Left ventricle myocardium inferior (tissue), 1 donor: ENCODE measurements at regions not wholly inside any gene's neighbourhood (a gene's known extent, or its start where the extent isn't known, plus 50 kb on each side); places are given as distances from the start of the nearest gene placed in this dataset.

Experiments
- DNase-seq: peaks from one replicate; pipeline ENCODE4 v3.0.0-alpha.2; 2020
- H3K27ac ChIP-seq: fragments of 200-600 bp; replicated peaks from 2 replicates; pipeline ENCODE4 v1.8.0; 2021
- H3K27me3 ChIP-seq: fragments of 200-600 bp; 2 replicates; pipeline ENCODE4 v1.8.0; 2021; ENCODE audit warnings: low read depth
- H3K36me3 ChIP-seq: fragments of 200-600 bp; 2 replicates; pipeline ENCODE4 v1.8.0; 2021
- H3K4me1 ChIP-seq: fragments of 200-600 bp; 2 replicates; pipeline ENCODE4 v1.8.0; 2021
- H3K4me3 ChIP-seq: fragments of 200-600 bp; 2 replicates; pipeline ENCODE4 v1.8.0; 2021; ENCODE audit warnings: mild to moderate bottlenecking, moderate library complexity
- H3K9me3 ChIP-seq: fragments of 200-600 bp; replicated peaks from 2 replicates; pipeline ENCODE4 v1.8.0; 2021
- intact Hi-C: fragments of 100-400 bp; cut with micrococcal nuclease; formaldehyde crosslinking; loops from one replicate; pipeline ENCODE4 v1.11.0; 2022
- TF ChIP-seq, protein P1 (sequence below): fragments of 200-600 bp; IDR thresholded peaks from 2 replicates; pipeline ENCODE4 v1.8.0; 2021; ENCODE audit warnings: antibody characterized with exemption, mild to moderate bottlenecking, borderline replicate concordance
- donor health status: DM: no; HTN: yes; CAD: no; lungs with severe emphysema.

DNA sequence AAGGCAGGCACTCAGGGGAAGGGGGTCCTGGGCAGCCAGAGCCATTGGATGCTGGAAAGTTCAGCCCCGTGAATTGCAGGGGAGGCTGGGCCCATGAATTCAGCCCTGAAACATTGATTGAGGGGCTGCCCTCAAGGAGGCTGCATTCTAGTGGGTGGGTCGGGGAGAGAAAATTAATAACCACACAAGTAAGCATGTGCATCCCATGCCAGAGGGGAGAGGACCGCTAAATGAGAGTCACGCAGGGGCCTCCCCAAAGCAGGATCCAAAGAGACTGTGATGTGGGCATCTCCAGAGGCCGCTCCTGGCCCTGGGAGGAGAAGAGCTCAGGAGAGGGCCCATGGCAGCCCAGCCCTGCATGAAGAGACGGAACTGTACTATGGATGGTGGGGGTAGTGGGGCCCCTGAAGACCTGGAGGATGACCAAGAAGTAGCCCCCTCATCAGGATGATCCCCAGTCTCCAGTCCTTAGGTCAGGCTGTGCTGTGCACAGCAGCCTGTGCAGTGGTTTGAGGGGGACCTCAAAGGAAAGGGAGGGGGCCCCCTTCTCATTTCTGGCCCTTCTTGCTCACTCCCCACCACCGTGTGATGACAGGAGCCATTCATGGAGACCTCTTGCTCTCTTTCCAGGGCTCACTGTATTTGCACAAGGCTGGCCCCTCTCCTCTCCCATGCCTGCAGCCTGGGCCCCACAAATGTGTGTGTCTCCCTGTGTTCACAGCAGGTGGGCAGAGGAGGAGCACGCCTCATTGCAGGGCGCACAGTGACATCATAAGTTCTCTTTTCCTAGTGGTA is 233.6 kb upstream of the IRX1 start:
- Histone ChIP-seq H3K9me3 (peaks cover 11% of the 10 kb centered on the region), H3K4me3 (no peak overlapping the region), H3K27ac (no peak overlapping the region), H3K36me3 (no peaks in the 10 kb centered on the region), H3K27me3 (peaks cover 37% of the 10 kb centered on the region), H3K4me1 (no peaks in the 10 kb centered on the region)
- TF ChIP-seq, protein P1, sequence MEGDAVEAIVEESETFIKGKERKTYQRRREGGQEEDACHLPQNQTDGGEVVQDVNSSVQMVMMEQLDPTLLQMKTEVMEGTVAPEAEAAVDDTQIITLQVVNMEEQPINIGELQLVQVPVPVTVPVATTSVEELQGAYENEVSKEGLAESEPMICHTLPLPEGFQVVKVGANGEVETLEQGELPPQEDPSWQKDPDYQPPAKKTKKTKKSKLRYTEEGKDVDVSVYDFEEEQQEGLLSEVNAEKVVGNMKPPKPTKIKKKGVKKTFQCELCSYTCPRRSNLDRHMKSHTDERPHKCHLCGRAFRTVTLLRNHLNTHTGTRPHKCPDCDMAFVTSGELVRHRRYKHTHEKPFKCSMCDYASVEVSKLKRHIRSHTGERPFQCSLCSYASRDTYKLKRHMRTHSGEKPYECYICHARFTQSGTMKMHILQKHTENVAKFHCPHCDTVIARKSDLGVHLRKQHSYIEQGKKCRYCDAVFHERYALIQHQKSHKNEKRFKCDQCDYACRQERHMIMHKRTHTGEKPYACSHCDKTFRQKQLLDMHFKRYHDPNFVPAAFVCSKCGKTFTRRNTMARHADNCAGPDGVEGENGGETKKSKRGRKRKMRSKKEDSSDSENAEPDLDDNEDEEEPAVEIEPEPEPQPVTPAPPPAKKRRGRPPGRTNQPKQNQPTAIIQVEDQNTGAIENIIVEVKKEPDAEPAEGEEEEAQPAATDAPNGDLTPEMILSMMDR = no peak
- intact Hi-C loops = no loop called here
- no peak for DNase-seq

DNA sequence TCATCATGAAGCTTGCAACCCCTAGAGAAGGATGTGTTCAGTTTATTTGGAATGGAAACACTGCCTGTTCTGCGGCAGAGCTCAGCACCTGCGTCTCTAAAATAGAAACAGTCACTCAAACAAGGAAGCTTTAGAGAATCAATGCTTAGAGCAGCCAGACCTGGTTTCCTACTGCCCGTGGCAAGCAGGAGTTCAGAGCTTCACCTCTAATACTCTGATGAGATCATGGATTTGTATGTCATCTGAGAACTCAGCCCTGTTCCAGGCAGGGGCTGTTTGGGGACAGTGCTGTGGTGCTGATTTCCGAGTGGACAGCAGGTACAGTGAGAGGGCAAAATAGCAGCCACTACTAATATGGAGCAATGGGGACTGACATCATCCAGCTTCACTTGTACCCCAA is 236.0 kb upstream of the IRX1 start:
- H3K9me3 ChIP-seq = peaks cover 11% of the 10 kb centered on the region
- no peak for DNase-seq
- no peaks in the 10 kb centered on the region for H3K4me1 ChIP-seq
- H3K4me3 ChIP-seq = no peak overlapping the region
- intact Hi-C loops = no loop called here
- H3K27ac ChIP-seq = no peak overlapping the region
- TF ChIP-seq, protein P1 = no peak
- H3K36me3 ChIP-seq = no peaks in the 10 kb centered on the region
- peaks cover 55% of the 10 kb centered on the region for H3K27me3 ChIP-seq

DNA sequence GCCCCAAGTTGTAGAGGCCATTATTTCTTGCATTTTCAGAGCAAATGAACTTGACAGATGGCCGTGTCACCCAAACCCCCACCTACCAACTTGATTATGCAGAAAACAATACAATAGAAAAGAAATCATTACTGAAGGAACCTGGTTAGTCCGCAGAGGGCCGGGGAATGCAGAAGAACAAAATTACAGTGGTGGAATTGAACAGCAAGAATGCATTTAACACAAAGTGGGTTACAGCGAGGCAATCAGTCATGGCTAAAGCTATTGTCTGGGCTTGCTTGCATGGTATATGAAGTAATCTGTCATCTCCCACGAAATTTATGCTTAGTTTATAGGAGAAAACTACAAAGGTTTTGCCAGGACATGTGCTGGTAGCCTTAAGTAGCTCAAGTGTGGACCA is 238.3 kb upstream of the IRX1 start:
- Histone ChIP-seq H3K4me3 (no peak overlapping the region), H3K9me3 (peaks cover 11% of the 10 kb centered on the region), H3K4me1 (no peaks in the 10 kb centered on the region), H3K27me3 (peaks cover 58% of the 10 kb centered on the region), H3K27ac (no peak overlapping the region), H3K36me3 (no peaks in the 10 kb centered on the region)
- no peak for DNase-seq
- TF ChIP-seq, protein P1 = no peak
- intact Hi-C loops = no loop called here

DNA sequence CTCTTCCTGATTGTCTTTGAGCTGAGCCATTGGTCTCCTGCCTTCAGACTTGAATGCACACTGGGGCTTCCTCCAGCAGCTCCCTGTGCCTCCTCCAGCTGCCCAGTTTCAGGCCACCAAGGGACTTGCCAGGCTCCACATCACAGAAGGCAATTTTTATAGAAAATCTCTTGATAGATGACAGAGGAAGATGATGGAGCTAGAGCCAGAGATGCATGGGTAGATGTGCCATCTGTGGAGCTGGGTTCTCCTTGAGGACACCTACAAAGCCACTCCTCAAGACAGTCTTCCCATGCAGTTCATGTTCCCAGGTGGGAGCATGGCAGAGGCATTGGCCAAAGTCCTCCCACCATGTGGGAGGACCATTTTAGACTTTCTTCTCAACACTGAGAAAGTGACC is 239.6 kb upstream of the IRX1 start:
- Histone ChIP-seq H3K4me3 (no peak overlapping the region), H3K4me1 (no peaks in the 10 kb centered on the region), H3K27me3 (peaks cover 45% of the 10 kb centered on the region), H3K9me3 (peaks cover 9% of the 10 kb centered on the region), H3K27ac (no peak overlapping the region), H3K36me3 (no peaks in the 10 kb centered on the region)
- no peak for DNase-seq
- TF ChIP-seq, protein P1 = no peak
- intact Hi-C loops = no loop called here

DNA sequence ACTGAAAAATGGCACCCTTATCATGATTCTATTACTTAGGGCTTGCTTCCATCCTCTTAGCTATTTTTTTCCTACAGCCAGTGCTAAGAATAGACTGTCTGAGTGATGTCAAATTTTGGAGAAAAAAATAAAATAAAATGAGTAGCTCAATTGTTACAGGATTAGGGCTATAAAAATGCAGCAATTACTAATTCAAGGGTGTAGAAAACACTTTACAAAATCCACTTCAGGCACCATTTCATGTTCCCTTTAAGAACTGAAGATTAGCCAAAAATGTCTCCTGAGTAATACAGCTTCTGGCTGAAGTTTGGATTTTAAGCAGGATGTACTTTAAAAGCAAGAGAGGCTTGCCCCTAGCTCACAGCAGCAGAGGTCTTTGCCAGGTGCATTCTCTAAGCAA is 240.5 kb upstream of the IRX1 start:
- H3K4me3 ChIP-seq = no peak overlapping the region
- TF ChIP-seq, protein P1 = no peak
- no peaks in the 10 kb centered on the region for H3K36me3 ChIP-seq
- no peaks in the 10 kb centered on the region for H3K4me1 ChIP-seq
- intact Hi-C loops = no loop called here
- H3K27me3 ChIP-seq = peaks cover 43% of the 10 kb centered on the region
- H3K27ac ChIP-seq = no peak overlapping the region
- DNase-seq = no peak
- H3K9me3 ChIP-seq = peaks cover under 1% of the 10 kb centered on the region
